ENCODE measurements at regions not wholly inside any gene's neighbourhood (a gene's known extent, or its start where the extent isn't known, plus 50 kb on each side); places are given as distances from the start of the nearest gene placed in this dataset.

GRCh38 chr1:110765640-110766335 lies 91.0 kb upstream of the KCNA3 start:
- peak; percentile 13 for DNase-seq

- no peak for DNase-seq
These were observed 88.4 kb upstream of the KCNA3 start for GRCh38 chr1:110763149-110763548.

GRCh38 chr1:110760321-110760720 lies 85.6 kb upstream of the KCNA3 start:
- DNase-seq, result no peak

- no peak for DNase-seq
These were observed 81.8 kb upstream of the KCNA3 start for GRCh38 chr1:110756506-110756905.

GRCh38 chr1:110752941-110753725 lies 78.4 kb upstream of the KCNA3 start:
- DNase-seq, result no peak

- no peak for DNase-seq
These were observed 75.8 kb upstream of the KCNA3 start for GRCh38 chr1:110750562-110750961.

GRCh38 chr1:110749960-110750359 lies 75.2 kb upstream of the KCNA3 start:
- no peak for DNase-seq

GRCh38 chr1:110746644-110747259 lies 72.0 kb upstream of the KCNA3 start:
- DNase-seq, result peak; percentile 69

GRCh38 chr1:110743397-110743796 lies 68.7 kb upstream of the KCNA3 start:
- DNase-seq, result no peak

- no peak for DNase-seq
These were observed 62.3 kb upstream of the KCNA3 start for GRCh38 chr1:110736900-110737605.

GRCh38 chr1:110734133-110734680 lies 59.5 kb upstream of the KCNA3 start:
- no peak for DNase-seq

- no peak for DNase-seq
These were observed 56.8 kb upstream of the KCNA3 start for GRCh38 chr1:110731529-110731928.

GRCh38 chr1:110728388-110729001 lies 53.8 kb upstream of the KCNA3 start:
- DNase-seq, result no peak

GRCh38 chr1:110727246-110727645 lies 52.5 kb upstream of the KCNA3 start:
- DNase-seq, result no peak

- DNase-seq, result no peak
These were observed 52.0 kb upstream of the KCNA3 start for GRCh38 chr1:110726755-110727154.

Data from left kidney (tissue), 1 donor.